ENCODE measurements at regions not wholly inside any gene's neighbourhood (a gene's known extent, or its start where the extent isn't known, plus 50 kb on each side); places are given as distances from the start of the nearest gene placed in this dataset.

GRCh38 chr5:158294701-158295100 is 435.8 kb upstream of the CLINT1 start:
- H2AFZ ChIP-seq (ENCODE audit: insufficient read depth, low read depth, low read length, poor library complexity, severe bottlenecking): no peak overlapping the region
- no peaks in the 10 kb centered on the region for H3K4me1 Mint-ChIP-seq
- no peaks in the 10 kb centered on the region for H3K36me3 Mint-ChIP-seq
- no peak overlapping the region for H3K9ac ChIP-seq (ENCODE audit: insufficient read depth, low read length, poor library complexity, severe bottlenecking)
- H3K27ac ChIP-seq (ENCODE audit: low read depth in 1 of 2, low read length in 2 of 2): no peak overlapping the region
- intact Hi-C loops (cut with micrococcal nuclease): no loop called here
- no peak overlapping the region for H3K4me3 Mint-ChIP-seq
- DNase-seq: no peak
- H3K79me2 ChIP-seq (ENCODE audit: insufficient read depth, low read length): no peaks in the 10 kb centered on the region
- peaks cover 0 to 5% (median 0%) of the 10 kb centered on the region in 3 donors for H3K27me3 Mint-ChIP-seq (ENCODE audit: low read depth in 3 of 3)
- no peak for TF ChIP-seq CTCF (IDR thresholded peaks at IDR 0.05)
- H3K27ac Mint-ChIP-seq: no peak overlapping the region
- no peak overlapping the region for H3K4me3 ChIP-seq (replicated peaks in 1 of 3; ENCODE audit: low read depth in 2 of 3, low read length in 3 of 3)
- no peaks in the 10 kb centered on the region for H4K20me1 ChIP-seq (ENCODE audit: insufficient read depth, low read length)
- H3K4me2 ChIP-seq (replicated peaks; ENCODE audit: extremely low read depth, low read length, poor library complexity, severe bottlenecking): no peak overlapping the region
- H3K9me3 ChIP-seq (replicated peaks in 1 of 2; ENCODE audit: control insufficient read depth in 1 of 2, insufficient read depth in 1 of 2, low read length in 2 of 2): peaks cover 0 to 3% of the 10 kb centered on the region in 2 donors
- WGBS (ENCODE audit: insufficient coverage): 60% methylated on average over 1 of the region's 6 CpGs
- peaks cover 5 to 14% (median 12%) of the 10 kb centered on the region in 7 donors for H3K9me3 Mint-ChIP-seq
- no peaks in the 10 kb centered on the region for H3K4me1 ChIP-seq (ENCODE audit: control insufficient read depth in 1 of 2, insufficient read depth in 2 of 2, low read length in 2 of 2)
- no peaks in the 10 kb centered on the region for H3K27me3 ChIP-seq (ENCODE audit: control insufficient read depth in 2 of 2, insufficient read depth in 2 of 2, low read length in 2 of 2)
- H3K36me3 ChIP-seq (replicated peaks in 1 of 2; ENCODE audit: control insufficient read depth in 1 of 2, insufficient read depth in 2 of 2, low read length in 2 of 2): no peaks in the 10 kb centered on the region

GRCh38 chr5:158292981-158293380 is 434.0 kb upstream of the CLINT1 start:
- H3K79me2 ChIP-seq (ENCODE audit: insufficient read depth, low read length): no peaks in the 10 kb centered on the region
- H3K4me3 ChIP-seq (replicated peaks in 1 of 3; ENCODE audit: low read depth in 2 of 3, low read length in 3 of 3): no peak overlapping the region
- H4K20me1 ChIP-seq (ENCODE audit: insufficient read depth, low read length): no peaks in the 10 kb centered on the region
- H3K36me3 Mint-ChIP-seq: no peaks in the 10 kb centered on the region
- peak overlapping the region in 1 of 7 donors; percentile 73 for H3K27ac Mint-ChIP-seq
- no peak overlapping the region for H3K4me3 Mint-ChIP-seq
- peaks cover 0 to 3% (median 1%) of the 10 kb centered on the region in 3 donors for H3K27me3 Mint-ChIP-seq (ENCODE audit: low read depth in 3 of 3)
- peaks cover 0 to 3% of the 10 kb centered on the region in 2 donors for H3K9me3 ChIP-seq (replicated peaks in 1 of 2; ENCODE audit: control insufficient read depth in 1 of 2, insufficient read depth in 1 of 2, low read length in 2 of 2)
- no peak overlapping the region for H2AFZ ChIP-seq (ENCODE audit: insufficient read depth, low read depth, low read length, poor library complexity, severe bottlenecking)
- peaks cover 5 to 17% (median 12%) of the 10 kb centered on the region in 7 donors for H3K9me3 Mint-ChIP-seq
- no peaks in the 10 kb centered on the region for H3K4me1 ChIP-seq (ENCODE audit: control insufficient read depth in 1 of 2, insufficient read depth in 2 of 2, low read length in 2 of 2)
- peak in 2 of 3 donors; percentile 6 to 17 for DNase-seq
- H3K4me2 ChIP-seq (replicated peaks; ENCODE audit: extremely low read depth, low read length, poor library complexity, severe bottlenecking): no peak overlapping the region
- TF ChIP-seq CTCF (IDR thresholded peaks at IDR 0.05): no peak
- no peaks in the 10 kb centered on the region for H3K4me1 Mint-ChIP-seq
- H3K27ac ChIP-seq (ENCODE audit: low read depth in 1 of 2, low read length in 2 of 2): no peak overlapping the region
- WGBS (ENCODE audit: insufficient coverage): no CpG with 5 or more reads among the region's 1 CpG
- H3K27me3 ChIP-seq (ENCODE audit: control insufficient read depth in 2 of 2, insufficient read depth in 2 of 2, low read length in 2 of 2): no peaks in the 10 kb centered on the region
- H3K36me3 ChIP-seq (replicated peaks in 1 of 2; ENCODE audit: control insufficient read depth in 1 of 2, insufficient read depth in 2 of 2, low read length in 2 of 2): no peaks in the 10 kb centered on the region
- intact Hi-C loops (cut with micrococcal nuclease): no loop called here
- no peak overlapping the region for H3K9ac ChIP-seq (ENCODE audit: insufficient read depth, low read length, poor library complexity, severe bottlenecking)
